ENCODE measurements at regions not wholly inside any gene's neighbourhood (a gene's known extent, or its start where the extent isn't known, plus 50 kb on each side); places are given as distances from the start of the nearest gene placed in this dataset.
"Not testable (repeated sequence)": the region's sequence is repeated elsewhere in the genome, so short reads cannot be mapped to it uniquely, and the experiment has no call there.

DNA sequence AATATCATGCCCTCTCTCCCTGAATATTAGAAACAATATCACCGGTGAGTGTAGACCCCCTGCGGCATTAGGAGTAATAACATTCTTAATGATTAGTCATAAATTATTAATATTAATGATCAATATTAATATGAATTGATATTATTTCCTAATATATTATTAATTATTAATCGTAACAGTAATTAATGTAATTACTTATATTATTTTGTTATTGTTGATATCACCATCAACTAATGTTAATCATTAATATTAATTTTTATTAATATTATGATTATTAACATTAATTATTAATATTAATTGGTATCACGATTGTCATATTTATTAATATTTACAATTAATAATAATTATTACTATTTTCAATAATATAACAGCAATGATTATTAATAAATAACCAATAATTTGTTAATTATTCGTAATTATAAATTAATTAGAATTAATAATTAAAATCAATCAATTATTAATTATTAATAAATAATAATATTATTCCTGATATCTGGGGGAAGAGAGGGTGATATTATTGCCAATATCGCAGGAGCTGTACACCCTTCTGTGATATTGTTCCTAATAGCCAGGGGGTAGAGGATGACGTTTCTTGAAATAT, 528.8 kb upstream of the PCDH20 start:
- no peak for DNase-seq

GRCh38 chr13:61935710-61936109, 520.1 kb upstream of the PCDH20 start:
- no peak for DNase-seq

- no peak for DNase-seq
Measured at GRCh38 chr13:61927648-61928047, 512.0 kb upstream of the PCDH20 start.

DNA sequence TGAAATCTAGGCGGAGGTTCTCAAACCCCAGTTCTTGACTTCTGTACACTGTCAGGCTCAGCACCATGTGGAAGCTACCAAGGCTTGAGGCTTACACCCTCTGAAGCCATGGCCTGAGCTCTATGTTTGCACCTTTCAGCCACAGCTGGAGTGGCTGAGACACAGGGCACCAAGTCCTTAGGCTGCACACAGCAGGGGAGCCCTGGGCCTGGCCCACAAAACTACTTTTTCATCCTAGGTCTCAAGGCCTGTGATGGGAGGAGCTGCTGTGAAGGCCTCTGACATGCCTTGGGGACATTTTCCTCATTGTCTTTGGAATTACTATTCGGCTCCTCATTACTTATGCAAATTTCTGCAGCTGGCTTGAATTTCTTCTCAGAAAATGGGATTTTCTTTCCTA, 503.2 kb upstream of the PCDH20 start:
- DNase-seq, result no peak

GRCh38 chr13:61916483-61916882, 500.8 kb upstream of the PCDH20 start:
- no peak for DNase-seq

DNA sequence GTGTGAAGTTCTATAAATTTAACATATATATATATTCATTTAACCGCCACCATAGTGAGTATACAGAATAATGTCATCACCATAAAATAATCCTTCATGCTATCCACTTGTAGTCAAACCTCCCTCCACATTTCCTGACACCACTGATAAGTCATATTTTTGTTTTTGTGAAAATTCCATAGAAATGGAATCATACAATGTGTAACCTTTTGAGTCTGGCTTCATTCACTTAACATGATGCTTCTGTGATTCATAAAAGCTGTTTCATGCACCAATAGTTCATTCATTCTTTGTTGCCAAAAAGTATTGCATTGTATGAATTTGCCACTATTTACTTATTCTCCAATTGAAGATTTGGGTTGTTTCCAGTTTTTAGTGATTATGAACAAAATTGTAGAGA, 497.5 kb upstream of the PCDH20 start:
- DNase-seq, result no peak

- DNase-seq, result no peak
Measured at GRCh38 chr13:61908906-61909615, 493.4 kb upstream of the PCDH20 start.

DNA sequence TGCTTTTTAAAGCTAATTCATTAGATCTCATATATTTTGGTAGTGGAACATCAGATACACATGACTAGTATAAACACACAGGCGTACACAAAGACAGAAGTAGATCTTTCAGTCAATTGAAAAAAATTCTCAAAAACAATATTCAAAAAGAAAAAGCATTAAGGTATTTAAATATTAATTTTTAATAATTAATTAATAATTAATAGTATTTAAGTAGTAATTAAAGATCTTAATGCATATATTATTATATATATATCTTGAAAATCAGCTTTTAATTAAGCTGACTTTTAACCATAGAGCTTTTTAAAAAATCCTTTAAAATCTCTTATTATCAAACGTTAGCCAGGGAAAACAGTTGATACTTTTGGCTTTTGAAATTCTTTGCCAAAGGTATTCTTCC, 489.4 kb upstream of the PCDH20 start:
- no peak for DNase-seq

GRCh38 chr13:61901946-61902541, 486.4 kb upstream of the PCDH20 start:
- DNase-seq, result no peak

DNA sequence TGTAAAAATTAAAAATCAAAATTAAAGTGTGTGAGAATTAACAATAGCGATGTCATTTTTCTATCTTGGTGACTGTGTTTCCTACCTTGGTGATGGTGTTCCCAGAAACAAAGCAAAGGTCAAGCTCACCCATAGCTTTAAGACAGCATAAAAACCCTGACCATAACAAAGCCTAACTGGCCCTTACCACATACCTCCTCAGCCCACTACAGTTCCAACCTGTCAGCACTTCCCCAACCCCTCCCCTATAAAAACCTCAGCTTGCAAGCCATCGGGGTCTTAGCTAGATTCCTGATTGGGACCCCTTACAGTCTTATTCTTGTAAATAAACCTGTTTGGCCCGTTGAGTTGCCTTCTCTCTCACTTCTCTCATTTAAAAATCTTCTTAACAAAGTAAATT, 484.4 kb upstream of the PCDH20 start:
- DNase-seq, result no peak

DNA sequence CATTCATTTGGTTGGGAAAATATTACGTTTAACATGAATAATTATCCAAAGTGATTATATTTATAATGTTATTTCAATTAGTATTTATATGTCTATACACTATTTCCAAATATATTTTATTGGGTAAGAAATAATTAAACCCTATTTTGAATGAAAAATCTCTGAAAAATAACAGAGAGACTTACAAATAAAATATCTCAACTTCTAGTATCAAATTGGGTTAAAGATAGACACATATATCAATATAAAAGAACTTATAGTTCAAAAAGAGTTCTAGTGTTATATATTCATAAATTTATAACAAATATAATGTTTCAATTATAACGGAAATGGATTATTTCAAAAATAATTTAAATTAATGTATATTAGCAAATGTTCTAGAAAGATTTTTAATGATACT, 482.6 kb upstream of the PCDH20 start:
- no peak for DNase-seq

DNA sequence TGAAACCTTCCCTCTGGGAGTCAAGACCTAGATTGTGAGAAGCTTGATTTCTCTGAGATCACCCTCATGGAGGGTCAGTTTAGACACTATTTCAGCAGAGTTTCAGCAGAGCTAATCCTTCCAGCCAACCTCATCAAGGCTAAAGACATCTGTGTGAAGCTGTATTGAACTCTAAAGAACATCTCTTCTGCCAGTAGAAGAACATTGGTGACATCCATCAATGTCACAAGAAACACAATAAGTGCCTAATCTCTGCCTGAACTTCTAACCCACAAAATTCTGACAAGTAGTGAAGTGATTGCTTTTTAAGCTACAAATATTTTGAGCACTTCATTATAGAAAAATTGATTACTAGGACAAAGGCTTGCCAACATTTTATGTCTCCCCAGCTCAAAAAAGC, 475.8 kb upstream of the PCDH20 start:
- no peak for DNase-seq

- DNase-seq, result no peak
Measured at GRCh38 chr13:61884830-61885229, 469.2 kb upstream of the PCDH20 start.

DNA sequence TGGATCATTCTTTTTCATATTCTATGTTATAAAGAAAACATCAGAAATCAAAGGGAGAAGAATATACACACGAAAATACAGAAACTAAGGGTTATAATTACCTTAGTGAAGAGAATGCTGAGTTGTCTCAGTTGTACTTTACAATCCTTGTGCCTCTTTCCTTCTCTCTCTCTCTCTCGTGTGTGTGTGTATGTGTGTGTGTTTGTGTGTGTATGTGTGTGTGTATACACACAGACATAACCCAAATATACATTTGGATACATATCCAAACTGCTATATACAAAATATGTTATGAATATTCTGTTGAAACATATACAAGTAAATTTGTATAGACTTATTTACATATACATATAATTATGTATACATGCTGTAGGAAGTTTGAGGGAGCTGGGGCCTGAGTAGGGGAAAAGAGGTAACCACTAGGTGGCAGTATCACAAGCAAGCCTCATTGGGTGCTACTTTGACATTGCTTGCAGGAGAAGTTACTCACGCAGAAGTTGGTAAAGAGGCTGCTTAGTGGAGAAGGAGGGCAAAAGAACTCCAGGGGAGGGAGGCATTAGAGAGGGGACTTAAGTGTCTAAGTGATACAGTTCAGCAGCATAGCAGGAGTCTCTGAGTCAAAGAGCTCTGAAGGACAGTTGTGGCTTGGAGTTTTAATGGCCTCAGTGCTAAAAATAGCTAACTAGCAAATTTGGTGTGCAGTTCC, 465.1 kb upstream of the PCDH20 start:
- DNase-seq, result peak; percentile 33

DNA sequence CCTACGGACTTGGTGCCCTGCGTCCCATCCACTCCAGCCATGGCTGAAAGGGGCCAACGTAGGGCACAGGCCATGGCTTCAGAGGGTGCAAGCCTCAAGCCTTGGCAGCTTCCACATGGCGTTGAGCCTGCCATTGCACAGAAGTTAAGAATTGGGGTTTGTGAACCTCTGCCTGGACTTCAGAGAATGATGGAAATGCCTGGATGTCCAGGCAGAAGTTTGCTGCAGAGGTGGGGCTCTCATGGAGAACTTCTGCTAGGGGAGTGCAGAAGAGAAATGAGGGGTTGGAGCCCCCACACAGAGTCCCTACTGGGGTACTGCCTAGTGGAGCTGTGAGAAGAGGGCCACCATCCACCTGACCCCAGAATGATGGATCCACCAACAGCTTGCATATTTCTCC, 462.9 kb upstream of the PCDH20 start:
- DNase-seq, result not testable (repeated sequence)

GRCh38 chr13:61874970-61875579, 459.4 kb upstream of the PCDH20 start:
- DNase-seq, result no peak

DNA sequence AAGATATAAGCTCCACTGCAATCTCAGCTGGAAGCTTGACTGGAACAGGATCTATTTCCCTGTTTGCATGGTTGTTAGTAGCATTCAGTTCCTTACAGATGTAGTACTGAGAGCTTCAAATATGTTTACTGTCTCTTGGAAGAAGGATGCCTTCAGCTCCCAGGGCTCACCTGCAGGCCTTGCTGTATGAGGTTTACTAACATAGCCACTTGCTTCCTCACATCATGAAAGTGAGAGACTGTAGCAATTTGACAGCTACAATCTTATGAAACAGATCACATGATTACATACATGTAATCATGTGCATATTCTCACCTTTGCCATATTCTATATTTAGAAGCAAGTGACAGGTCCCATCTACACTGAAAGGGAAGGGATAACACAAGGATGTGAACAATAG, 458.1 kb upstream of the PCDH20 start:
- DNase-seq, result no peak

DNA sequence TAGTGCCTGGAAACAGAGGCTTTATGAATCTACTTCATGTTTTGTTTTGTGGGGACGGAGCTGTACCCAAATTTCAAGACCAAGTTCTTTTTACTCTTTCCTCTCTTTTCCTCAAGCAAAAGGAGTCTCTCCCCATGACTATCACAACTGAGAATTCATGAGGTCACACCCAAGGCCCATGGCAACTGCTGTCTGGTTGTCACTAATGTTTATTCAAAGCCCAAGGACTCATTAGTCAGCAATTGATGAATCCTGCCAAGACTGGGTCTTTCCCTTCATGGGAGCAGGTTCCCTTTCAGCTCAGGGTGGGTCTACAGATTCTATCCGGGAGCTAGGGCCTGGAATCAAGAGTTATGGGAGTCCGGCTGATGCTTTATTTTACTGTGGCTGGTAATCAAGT, 441.5 kb upstream of the PCDH20 start:
- DNase-seq, result no peak

- DNase-seq, result no peak
Measured at GRCh38 chr13:61852116-61852619, 436.5 kb upstream of the PCDH20 start.

DNA sequence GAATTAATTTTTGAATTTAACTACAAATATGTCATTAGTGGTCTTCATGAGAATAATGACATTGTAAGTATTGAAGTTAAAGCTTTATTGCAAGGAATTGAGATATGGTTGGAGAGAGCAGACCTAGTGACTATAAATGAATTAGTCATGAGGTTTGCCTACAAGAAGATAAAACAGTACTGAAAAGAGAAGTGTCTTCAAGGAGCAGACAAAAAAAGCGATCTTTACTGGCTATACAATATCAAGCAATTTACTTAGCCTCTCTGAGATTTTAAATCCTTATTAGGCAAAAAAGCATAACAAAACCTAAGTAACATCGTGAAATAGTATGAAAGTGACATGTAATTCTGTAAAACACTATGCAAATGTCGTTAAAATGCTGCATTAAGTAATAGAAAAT, 435.1 kb upstream of the PCDH20 start:
- DNase-seq, result no peak

DNA sequence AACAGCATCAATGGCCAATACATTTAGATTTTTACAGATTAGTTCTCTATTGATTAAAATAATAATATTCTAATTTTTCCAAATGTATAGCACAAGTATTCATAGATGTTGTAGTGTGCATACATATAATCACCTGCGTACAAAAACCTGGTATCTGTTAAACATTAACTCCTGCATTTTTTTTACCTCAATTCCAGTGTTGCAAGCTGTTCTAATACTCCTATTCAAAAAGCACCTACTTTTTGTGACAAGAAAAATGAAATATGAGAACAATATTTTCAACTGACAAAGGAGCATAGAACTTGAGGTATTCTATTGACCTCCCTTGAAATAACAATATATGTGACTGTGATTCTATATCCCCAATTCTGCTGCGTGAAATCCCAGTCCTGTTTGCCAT, 422.9 kb upstream of the PCDH20 start:
- no peak for DNase-seq

DNA sequence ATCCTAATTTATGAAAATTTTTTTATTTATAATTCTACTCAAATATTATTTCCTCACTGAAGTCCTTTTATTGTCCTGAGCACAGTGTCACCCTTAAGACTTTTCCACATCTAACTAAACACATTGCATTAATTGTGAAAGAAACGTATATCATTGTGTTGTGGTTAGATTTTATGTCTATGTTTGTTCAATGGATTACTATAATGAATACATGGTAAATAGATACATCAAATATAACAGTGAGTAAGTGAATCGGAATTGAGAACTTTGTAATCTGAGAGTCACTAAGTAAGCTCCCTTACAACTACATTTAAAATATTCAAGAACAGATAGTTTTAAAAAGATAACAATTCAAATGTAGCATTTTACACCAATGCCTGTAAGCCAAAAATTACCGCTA, 417.6 kb upstream of the PCDH20 start:
- DNase-seq, result no peak

DNA sequence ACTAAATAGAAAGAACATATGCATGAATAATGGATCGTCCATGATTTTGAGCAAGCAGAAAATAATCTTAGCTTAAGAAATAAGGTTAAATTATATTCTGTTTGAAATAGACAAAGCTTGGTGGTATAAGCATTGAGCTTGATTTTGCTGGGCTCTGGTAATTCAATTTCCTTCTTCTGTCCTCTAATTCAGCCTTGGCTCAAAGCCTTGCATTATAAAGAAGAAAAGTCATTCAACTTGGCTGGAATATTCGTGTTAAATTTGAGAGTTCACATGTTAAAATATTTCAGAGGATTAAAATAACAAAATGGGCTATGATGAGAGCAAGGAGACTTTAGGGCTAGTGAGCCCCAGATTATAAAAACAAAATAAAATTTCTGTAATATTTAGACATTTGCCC, 415.4 kb upstream of the PCDH20 start:
- no peak for DNase-seq

Measured in activated CD4-positive, alpha-beta T cell treated with anti-CD3 and anti-CD28 coated beads, Interleukin-2, amount 50 U/mL, for 16 hours (primary cell).